GM23338 (cell line): ENCODE measurements at regions not wholly inside any gene's neighbourhood (a gene's known extent, or its start where the extent isn't known, plus 50 kb on each side); places are given as distances from the start of the nearest gene placed in this dataset.

Source experiments
- EZH2 ChIP-seq: fragments of 200-600 bp; sonication (generic); IDR thresholded peaks from one replicate; pipeline ENCODE4 v1.8.0; 2017; ENCODE audit warnings: antibody characterized with exemption, mild to moderate bottlenecking, low read depth; ENCODE audit not compliant: unreplicated experiment
- TF ChIP-seq, protein P1 (sequence below), 2 experiments: fragments of 200-600 bp in 1 of 2; sonication (generic) in 1 of 2; conservative IDR thresholded peaks; 2 replicates each; pipeline versions ENCODE4 v1.5.1 to v1.6.1; 2016 to 2017; ENCODE audit warnings: antibody characterized with exemption in 2 of 2, low read depth in 2 of 2, mild to moderate bottlenecking in 2 of 2, moderate library complexity in 1 of 2

DNA sequence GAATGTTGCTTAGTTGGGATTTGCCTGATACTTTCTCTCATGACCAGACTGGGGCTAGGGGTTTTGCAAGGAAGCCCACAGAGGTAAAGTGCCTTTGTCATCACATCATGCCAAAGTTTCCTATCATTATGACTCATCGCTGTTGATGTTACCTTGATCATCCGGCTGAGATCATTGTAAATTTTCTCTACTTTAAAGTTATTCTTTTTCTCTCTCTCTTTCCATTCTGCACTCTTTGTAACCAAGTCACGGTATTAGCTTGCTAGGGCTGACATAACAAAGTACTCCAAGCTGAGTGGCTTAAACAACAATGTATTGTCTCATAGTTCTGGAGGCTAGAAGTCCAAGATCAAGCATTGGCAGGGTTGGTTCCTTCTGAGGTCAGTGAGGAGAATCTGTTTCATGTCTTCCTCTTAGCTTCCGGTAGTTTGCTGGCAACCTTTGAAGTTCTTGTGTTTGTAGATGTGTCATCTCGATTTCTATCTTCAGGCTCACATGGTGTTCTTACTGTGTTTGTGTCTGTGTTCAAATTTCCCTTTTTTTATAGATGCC, 113.0 kb downstream of the DTHD1 start:
- TF ChIP-seq, protein P1, sequence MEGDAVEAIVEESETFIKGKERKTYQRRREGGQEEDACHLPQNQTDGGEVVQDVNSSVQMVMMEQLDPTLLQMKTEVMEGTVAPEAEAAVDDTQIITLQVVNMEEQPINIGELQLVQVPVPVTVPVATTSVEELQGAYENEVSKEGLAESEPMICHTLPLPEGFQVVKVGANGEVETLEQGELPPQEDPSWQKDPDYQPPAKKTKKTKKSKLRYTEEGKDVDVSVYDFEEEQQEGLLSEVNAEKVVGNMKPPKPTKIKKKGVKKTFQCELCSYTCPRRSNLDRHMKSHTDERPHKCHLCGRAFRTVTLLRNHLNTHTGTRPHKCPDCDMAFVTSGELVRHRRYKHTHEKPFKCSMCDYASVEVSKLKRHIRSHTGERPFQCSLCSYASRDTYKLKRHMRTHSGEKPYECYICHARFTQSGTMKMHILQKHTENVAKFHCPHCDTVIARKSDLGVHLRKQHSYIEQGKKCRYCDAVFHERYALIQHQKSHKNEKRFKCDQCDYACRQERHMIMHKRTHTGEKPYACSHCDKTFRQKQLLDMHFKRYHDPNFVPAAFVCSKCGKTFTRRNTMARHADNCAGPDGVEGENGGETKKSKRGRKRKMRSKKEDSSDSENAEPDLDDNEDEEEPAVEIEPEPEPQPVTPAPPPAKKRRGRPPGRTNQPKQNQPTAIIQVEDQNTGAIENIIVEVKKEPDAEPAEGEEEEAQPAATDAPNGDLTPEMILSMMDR (conservative IDR thresholded peaks at IDR 0.05; ENCODE audit: low read depth in 2 of 2), result no peak
- TF ChIP-seq EZH2, result no peak
